HG03196 (cell line): ENCODE measurements at regions not wholly inside any gene's neighbourhood (a gene's known extent, or its start where the extent isn't known, plus 50 kb on each side); places are given as distances from the start of the nearest gene placed in this dataset.

ENCODE experiments used
- ATAC-seq: cut with Tn5 transposase; IDR thresholded peaks from one replicate; pipeline ENCODE4 v1.9.1; 2021; ENCODE audit not compliant: unreplicated experiment

DNA sequence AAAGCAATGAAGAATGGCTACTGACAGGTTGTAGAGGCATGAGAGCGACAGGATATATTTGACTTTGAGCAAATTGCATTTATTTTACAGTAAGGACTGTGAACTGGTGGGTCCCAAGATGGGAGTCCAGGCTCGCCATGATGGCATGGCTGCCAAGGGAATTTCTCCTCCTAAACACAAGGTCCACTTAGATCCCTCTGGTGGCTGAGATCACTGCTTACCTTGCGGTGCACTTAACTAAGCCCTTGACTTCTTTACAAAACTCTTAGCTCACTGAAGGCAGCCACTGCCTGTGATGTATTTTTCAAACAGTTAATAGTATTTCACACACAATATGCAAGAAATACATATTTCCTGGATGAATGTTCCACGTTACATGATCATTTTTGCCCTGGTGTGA, 50.3 kb upstream of the SORBS2 start:
- ATAC-seq = no peak

DNA sequence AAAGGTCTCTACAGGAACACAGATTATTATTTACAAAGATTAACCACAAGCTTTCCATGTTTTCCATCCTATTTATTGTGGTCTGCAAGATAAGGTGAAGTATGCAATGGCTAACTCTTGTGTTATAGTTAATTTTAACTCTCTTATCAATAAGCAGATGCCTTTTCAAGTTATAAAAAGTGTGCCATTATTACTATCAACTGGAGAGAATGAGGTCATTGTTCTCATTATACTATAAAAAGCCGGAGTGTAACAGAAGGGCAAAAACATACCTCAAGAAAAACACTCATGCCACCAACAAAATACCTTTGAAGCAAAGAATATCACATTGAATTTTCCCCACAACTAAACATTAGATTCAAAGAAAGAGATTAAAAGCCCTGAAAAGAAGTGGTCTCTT, 52.0 kb upstream of the SORBS2 start:
- ATAC-seq = no peak

DNA sequence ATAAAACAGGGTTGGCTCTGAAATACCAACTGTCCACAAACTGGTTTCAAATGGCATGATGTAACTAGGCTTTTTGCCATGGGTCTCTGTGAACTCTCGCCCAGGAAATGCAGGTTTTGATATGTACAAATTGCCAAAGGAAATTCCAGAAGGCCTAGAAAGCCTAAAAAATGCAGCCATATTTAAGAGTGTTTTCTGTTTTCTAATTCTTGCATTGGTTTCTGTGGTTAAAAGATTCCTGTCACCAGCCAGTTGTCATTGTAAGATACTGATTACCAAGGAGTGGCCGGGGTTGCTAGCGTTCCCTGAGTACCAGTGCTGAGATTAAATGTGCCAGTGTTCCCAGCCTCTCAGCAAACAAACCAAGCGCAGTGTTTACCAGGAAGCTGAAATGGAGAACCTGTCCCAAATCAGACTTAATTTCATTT, 53.9 kb upstream of the SORBS2 start:
- no peak for ATAC-seq

DNA sequence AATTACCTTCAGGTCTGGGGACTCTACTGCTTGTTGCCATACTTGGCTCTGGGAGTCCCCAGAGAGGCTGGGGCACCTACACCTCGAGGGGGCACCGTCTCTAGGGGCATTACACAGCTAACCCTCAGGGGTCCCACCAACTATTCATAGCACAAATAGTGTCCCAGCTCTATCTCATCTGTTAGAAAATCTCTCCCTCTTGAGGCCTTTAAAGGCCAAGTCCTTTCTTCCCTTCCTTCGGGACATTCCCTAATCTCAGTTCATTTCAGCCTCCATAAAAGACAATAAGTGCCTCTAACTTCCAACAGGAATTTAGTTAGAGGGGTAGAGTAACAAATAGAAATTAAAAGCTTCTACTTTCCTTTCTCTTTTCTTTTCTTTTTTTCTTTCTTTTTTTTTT, 55.8 kb upstream of the SORBS2 start:
- ATAC-seq = no peak

DNA sequence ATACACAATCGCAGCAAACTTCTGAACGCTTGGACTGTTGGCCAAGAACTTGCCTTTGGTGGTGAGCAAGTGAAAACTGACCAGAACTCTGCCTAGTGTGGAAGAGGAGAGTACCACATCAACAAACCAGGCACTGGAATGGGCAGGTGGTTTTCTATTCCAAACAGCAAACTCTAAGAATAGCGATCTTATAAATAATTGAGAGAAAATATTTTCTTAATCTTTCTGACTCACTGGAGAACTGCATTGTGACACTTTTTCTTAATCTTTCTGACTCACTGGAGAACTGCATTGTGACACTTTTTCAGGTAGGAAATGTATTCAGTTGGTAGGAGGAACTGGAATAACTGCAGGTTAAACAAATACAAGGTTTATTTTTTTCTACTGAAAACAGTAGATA, 57.0 kb upstream of the SORBS2 start:
- ATAC-seq = no peak

DNA sequence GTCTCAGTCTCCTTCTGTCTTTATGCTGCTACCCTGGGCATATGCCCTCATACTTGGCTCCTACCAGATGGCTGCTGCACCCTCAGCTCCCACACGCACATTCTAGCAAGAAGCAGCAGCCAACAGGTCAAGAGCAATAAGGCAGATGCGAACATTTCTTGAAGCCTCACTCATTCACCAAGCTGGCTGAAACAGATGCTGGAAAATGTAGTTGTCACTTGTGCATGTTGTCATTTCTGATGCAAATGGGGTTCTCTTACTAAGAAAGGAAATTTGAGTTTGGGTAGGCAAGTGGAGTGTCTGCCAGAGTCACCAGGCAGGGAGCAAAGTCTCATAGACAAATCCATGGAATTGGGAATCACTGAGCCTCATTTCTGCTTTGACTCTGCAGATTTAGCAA, 57.4 kb upstream of the SORBS2 start:
- no peak for ATAC-seq

DNA sequence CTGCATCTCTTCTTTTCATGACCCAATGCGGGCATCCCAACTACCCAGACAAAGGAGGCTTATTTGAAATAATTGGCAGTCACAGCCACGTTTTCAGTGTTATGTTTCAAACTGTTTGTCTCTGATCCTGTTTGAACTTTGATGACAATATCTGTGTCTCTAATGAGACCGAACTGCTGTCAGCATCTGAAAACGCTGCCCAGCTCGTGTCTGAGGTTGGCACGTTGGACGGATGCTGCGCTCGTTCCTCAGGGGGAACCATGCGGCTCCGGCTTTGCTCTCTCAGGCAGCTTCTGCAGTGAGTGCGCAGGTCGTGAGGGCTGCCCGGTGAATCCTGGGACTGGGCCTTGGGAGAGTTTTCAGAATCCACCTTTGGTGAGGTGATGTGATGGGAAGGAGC, 58.4 kb upstream of the SORBS2 start:
- ATAC-seq = no peak

DNA sequence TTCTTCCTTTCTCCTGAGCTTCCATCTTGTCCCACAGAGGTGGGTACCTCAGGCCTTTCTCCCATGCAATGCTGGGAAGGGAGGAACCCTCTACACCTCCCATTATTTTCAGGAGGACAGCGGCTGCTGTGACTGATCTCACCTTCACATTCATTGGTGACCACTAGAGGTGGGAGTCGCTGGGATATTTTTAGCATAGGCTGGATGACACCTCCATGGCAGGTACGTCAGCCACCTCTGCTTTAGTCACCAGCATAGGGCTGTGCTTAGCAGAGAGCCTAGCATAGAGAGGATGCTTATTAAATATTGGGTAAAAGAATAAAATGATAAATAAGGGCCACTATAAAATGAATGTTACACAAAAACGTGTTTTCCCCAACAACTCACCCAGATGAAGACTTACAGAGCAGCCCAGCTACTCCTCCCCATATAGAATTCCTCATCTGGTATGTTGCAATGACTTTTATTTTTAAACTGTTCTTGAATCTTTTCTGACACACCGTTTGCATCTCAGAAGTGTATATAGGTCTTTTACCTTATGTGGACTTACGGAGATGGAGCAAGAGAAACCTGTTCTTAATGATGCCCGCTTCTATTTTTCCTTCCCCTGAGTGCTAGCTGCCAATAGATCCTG, 60.9 kb upstream of the SORBS2 start:
- ATAC-seq = no peak

DNA sequence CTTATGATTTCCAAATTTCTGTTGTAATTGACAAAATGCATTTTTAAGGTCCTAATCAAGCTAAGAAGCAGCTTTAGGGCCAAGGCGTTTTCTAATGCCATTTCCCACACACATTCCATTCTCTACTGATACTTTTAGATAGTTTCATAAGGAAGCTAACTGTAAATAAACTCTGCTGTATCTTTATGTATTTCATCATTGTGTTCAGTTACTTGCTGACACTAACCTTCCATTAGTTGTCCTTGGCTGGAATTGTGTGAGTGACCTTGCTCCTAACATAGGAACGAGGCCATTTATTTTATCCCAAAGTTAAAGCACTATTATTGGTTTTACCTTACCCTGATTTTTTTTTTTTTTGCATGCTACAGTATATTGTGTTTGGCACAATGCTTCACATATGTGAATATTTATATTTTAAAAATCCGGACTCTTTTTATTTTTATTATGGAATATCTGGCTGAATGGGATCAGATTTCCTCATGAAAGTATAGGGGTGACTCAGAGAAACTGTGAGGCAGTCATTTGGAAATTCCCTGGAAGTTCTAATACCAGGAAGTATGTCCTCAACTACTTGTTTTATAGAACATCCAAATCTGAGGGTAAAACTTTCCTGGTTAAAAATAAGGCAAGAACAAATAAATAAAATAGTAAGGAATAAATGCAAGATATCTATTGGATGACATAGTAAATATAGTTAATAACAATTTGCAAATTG, 62.7 kb upstream of the SORBS2 start:
- ATAC-seq = no peak

DNA sequence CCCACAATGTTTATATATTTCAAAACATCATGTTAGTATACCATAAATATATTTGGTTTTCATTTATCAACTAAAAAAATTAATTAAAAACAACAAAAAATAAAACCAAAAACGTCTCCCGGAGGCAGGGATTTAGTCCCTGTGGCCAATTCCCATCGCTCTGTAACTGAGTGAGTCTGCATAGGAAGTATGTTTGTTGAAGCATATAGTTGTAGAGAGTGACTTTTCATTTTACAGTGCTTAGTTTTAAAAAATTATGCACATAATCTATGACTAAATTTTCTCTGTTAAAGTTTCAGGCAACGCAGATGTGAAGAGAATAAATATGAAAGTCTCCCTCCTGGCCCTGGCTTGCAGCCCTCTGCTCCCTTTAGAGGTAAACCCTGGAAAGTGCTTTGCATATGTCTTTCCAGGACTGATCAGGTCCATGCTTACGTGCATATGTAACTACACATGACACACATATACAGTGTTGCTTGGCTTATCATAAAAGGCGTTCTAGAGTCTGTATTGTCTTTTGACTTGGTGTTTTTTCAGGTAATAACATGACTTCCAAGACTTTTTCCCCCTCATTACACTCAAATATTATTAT, 63.4 kb upstream of the SORBS2 start:
- ATAC-seq = no peak

DNA sequence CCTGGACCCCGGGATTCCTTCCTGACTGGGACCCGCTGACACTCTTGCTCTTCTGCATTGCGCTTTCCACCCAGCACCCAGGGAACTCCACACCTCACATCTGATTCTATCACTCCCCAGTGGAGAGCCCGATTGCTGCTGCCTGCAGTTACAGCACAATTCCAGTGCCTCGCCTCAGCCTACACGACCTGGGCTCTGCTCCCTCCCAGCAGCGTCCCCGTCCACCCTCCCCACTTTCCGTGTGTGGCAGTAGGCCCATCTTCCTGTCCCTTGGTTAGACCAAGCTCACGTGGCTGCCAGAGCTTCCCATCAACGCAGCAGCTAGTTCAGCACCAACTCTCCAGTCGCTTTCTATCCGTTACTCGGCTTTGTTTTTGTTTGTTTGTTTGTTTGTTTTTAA, 66.6 kb upstream of the SORBS2 start:
- no peak for ATAC-seq

DNA sequence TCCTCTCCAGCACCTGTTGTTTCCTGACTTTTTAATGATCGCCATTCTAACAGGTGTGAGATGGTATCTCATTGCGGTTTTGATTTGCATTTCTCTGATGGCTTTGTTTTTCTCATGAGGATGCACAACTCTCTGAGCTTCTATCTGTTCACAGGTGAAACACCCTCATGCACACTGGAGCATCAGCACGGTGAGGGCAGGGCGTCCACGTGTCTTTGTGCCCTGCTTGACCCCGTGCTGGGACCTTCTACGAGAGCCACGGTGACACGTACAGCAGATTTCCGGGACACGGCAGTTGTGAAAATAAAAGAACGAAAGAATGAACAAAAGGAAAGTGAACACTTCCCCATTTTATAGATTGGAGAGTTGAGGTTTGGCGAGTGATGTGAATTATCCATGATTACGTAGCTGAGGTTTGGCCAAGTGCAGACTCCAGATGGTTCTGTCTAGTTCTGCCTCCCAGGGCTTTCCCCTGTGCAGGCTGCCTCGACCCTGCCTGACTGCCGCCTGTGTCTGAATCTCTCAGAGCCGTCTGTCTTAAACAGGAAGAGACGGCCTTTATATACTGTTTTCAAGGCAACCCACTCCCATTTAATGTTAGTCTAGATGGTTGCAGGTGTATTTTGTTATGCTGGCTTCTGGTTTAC, 67.8 kb upstream of the SORBS2 start:
- no peak for ATAC-seq

DNA sequence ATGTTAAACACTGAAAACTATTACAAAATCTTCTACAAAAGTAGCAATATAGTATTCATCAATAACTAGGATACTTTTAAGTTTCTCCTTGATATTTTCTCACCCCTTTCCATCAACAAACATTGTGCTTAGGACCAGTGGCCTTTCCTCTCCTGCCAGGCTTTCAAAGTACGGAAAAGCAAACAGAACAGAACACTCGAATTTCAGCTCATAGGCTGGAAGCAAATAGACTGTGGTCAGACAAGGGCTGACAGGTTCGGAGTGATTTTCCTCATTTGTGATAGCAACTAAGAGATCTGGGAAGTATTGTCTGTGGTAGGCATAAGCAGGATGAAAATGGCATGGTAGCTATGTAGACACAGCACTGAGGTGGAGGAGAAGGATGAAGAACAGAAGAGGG, 68.6 kb upstream of the SORBS2 start:
- ATAC-seq = no peak

DNA sequence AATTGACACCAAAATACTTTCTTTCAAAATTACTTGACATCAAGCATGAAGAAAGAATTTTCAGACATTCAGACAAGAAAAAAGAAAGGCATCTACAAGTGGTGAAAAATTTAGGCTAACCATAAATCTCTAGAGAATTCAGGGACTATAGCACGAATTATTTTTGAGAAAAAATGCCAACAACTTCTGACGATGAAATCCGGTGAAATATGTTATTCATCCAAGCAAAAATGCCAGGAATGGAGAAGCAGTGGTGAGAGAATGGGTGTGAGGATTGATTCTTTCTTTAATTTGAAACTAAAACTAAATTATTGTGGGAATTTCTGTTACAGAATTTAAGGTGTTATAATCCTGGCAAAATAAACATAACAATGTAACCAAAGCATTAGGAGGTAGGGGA, 69.4 kb upstream of the SORBS2 start:
- no peak for ATAC-seq

DNA sequence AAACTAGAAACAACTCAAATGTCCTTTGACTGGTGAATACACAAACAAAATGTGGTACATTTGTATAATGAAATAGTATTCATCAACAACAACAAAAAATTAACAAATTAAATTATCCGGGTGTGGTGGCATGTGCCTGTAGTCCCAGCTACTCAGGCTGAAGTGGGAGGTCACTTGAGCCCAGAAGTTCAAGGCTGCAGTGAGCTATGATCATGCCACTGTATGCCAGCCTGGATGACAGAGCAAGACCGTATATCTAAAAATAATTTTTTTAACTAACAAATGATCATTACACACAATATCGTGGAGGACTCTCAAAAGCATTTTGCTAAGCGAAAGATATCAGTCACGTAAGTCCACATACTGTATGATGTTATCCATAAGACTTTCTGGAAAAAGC, 71.6 kb upstream of the SORBS2 start:
- ATAC-seq = no peak

DNA sequence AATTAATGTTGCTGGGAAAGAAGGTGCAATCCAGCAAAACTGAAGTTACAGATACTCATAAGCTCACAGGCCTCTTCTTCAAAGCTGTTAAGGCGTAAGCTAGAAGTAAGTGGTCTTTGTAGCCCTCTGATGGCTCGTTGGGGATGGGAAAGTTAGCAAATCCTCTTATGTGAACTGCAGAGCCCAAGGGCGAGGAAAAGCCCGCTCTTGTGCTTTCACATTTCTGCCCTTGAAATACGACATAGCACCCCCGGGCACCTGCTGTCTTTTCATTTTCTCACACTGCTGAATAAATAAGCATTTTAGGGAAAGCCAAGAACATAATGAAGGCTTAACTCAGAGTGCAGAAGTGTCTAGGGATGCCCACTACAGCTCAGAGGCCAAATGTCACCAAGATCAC, 73.1 kb upstream of the SORBS2 start:
- no peak for ATAC-seq

DNA sequence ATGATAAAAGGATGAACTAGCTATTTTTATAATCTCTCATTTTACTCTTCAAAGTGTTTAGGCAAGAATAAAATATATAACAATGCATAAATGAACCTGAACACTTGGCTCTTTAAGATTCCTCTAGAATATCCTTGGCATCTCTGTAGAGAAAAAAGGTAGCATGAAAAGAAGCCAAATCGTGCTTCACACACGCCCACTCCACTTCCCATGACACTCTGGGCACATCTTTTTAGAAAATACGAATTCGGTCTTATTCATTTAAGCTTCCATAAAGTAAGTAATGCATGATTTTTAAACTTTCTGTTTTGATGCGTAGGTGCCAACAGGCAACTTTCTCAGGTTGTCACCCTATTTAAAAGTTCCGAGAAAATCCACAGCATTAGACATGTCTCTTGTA, 73.6 kb upstream of the SORBS2 start:
- no peak for ATAC-seq

DNA sequence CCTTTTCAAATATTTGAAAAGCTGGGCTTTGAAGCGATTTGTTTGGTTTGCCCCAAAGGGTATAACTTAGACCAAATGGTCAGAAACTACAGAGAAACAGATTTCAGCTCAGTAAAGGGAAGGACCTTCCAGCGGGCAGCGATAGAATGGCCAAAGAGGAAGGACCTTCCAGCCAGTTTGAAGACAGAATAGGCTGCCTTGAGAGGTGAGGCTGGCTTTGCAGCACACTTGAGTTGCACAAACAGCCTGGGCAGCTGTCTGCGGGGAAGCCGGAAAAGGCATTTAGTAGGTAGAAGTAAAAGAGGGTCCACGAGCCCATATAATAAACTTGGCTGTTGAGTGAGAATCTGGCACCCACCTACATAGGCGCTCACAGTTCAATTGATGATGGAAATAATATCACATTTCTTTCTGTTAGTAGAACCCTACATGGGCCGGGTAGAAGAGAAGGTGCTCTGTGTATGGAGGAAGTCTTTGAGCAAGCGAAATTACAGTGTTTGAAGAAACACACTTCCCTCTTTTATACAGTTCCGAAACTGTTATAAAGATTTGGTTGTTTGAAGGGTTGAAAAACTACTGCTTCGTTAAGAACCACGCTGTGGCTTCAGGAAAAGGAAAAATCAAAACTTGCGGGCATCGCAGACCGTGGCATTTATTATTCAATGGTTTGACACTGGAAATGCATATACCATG, 75.0 kb upstream of the SORBS2 start:
- ATAC-seq = no peak

DNA sequence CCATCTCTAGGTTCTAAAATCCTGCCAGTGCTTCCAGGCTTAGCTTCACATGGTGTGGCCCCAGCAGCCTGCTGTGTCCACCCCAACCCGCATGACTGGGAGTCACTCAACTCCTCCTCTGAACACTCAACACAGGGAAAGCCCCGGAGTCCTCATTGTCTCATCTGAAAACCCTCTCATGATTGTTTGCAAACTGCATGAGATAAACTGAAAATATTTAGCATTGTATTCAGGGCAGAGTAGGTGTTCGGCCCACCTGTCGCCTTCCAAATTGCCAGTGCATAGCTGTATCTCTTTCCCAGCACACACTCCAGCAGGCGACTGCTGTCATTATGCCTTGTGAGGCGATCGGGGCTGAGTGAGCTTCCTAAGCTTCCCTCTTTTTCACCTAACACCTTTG, 76.7 kb upstream of the SORBS2 start:
- ATAC-seq = no peak

DNA sequence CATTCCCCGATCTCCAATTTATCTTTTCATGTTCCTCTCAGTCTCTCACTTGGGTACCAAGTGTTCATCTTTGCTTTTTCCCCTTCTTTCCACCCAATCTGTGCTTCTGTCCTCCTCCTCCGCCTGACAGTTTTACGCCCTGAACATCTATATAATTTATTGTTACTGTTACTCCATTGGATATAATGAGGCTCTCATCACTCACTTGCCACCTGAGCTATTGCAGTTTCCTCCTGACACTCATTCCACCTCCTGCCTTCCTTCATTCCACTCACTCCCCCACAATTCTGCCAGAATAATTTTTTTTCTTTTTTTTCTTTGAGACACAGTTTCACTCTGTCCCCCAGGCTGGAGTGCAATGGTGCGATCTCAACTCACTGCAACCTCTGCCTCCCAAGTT, 77.6 kb upstream of the SORBS2 start:
- no peak for ATAC-seq

DNA sequence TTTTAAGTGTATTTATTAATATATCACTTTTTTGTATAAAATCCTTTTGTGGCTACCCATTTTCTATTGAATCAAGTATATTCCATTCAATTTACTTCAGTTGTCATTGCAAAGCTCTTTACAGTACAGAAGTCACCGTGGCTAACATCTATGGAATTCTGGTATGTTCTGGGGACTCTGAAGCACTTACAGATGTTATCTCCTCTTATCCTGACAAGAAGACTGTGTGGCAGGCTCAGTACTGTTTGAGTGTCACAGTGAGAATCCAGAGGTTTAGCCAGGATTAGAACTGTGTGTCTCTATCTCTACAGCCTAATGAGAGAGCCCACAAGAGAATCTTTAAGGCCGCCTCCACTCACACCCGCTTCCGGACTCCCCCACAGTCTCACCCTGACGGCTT, 78.2 kb upstream of the SORBS2 start:
- no peak for ATAC-seq

DNA sequence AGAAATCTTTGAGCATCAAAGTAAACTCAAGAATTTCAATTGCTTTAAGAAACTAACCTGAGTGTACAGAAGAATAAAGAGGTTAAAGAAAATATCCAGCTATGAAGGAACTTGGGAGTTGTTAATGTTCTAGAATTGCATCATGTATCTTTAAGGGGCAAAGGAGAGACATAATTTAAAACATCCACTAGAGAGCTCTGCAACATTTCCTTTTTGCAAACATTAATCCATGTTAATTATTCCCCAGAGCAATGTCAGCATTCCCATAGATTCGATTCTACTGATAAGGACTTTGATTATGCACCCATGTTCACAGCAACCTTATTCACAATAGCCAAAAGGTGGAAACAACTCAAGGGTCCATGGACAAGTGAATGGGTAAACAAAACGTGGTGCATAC, 80.2 kb upstream of the SORBS2 start:
- ATAC-seq = no peak
